ENCODE measurements at regions not wholly inside any gene's neighbourhood (a gene's known extent, or its start where the extent isn't known, plus 50 kb on each side); places are given as distances from the start of the nearest gene placed in this dataset.

DNA sequence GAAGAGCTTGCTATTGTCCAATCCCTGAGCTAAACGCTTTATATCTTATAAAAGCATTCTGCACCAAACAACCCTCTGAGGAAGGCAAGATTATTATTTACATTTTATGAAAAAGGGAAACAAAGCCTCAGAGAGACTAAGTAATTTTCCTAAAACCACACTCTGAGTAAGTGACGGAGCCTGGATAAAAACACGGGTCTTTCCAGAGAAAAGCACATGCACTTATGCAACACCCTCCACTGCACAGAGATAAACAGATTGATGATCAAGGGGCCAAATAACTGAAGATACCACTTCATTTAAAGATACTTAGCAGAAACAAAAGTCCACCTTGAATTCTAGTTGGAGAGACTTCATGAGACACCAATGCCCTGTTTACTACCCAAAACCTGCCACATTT is 214.7 kb upstream of the PDE10A start:
- TF ChIP-seq, protein P1, sequence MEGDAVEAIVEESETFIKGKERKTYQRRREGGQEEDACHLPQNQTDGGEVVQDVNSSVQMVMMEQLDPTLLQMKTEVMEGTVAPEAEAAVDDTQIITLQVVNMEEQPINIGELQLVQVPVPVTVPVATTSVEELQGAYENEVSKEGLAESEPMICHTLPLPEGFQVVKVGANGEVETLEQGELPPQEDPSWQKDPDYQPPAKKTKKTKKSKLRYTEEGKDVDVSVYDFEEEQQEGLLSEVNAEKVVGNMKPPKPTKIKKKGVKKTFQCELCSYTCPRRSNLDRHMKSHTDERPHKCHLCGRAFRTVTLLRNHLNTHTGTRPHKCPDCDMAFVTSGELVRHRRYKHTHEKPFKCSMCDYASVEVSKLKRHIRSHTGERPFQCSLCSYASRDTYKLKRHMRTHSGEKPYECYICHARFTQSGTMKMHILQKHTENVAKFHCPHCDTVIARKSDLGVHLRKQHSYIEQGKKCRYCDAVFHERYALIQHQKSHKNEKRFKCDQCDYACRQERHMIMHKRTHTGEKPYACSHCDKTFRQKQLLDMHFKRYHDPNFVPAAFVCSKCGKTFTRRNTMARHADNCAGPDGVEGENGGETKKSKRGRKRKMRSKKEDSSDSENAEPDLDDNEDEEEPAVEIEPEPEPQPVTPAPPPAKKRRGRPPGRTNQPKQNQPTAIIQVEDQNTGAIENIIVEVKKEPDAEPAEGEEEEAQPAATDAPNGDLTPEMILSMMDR (IDR thresholded peaks at IDR 0.05; ENCODE audit: low read depth, low read length), result no peak

DNA sequence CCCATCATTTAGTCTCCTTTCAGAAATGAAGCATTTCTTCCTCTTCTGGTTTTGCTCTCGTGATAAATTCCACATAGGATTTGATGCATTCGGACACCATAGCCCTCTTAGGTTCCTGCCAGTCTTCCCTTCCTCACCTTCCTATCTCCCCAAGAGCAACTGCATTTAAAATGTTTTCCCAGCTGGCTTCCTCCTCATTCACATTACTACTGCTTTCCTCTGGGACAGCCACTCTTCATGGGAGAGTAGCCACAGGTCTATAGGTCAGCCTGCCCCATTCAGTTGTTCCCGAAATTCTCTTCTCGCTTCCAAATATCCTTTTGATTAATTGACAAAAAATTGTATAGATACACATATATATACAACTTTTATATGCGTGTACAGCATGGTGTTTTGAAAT is 214.2 kb upstream of the PDE10A start:
- TF ChIP-seq, protein P1 (IDR thresholded peaks at IDR 0.05; ENCODE audit: low read depth, low read length), result no peak
- no peak overlapping the region for H3K4me3 ChIP-seq (ENCODE audit: low read depth, low read length)

More for the DNA sequence above, 214.7 kb upstream of the PDE10A start:
- no peak overlapping the region for H3K4me3 ChIP-seq (ENCODE audit: low read depth, low read length)

DNA sequence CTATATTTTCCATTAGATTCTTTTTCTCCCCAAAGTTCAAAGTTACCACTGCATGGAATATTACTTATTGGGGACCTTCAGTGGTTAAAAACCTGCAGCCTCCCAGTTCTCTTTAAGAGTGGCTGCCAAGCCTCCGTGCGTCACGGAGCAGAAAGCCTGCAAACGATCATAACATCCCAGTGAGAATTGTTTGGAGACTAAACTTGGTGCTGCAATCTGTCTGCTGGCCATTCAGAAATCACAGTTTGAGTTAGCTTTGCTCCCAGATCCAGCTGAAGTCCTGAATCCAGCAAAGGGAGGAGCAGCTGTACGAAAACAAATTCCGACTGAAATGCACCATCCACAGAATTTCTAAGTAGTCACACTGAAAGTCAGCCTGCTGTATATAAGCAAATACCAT is 213.5 kb upstream of the PDE10A start:
- TF ChIP-seq, protein P1 (IDR thresholded peaks at IDR 0.05; ENCODE audit: low read depth, low read length), result no peak
- H3K4me3 ChIP-seq (ENCODE audit: low read depth, low read length), result no peak overlapping the region

DNA sequence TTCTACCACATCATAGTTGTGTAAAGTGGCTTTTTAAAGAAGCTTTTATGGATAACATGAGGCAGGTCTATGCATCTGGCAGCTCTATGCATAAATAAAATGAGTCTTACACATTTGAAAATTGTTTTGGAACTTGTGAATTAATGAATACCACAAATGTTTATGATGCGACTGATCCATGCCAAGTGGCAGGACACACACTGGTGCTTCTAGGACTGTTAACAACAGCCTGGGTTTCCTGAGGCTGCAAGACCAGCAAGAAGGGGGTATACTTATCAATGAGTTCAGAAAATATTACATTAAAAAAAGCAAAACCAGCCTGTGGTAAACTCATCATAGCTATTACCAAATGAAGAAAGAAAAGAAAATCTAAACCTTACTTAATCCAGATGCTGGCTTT is 212.9 kb upstream of the PDE10A start:
- no peak overlapping the region for H3K4me3 ChIP-seq (ENCODE audit: low read depth, low read length)
- TF ChIP-seq, protein P1 (IDR thresholded peaks at IDR 0.05; ENCODE audit: low read depth, low read length), result no peak

DNA sequence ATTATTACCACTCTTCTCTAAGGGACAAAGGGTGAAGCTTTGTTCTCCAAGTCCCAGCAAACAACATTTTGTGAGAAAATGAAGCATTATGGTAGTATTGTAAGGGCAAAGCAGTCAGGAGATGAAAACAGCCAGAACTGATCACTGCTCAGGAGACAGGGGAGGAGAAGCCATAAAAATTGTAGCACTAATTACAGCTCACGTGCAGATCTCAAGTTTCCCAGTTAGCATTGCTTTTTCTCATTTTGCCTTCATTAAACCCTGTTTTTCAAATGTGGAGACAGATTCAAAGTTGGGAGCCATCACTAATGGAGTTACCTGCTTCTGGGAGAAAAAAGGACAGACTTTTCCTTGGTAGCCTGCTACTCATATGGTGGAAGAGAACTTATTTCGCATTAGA is 210.9 kb upstream of the PDE10A start:
- TF ChIP-seq, protein P1 (IDR thresholded peaks at IDR 0.05; ENCODE audit: low read depth, low read length), result no peak
- H3K4me3 ChIP-seq (ENCODE audit: low read depth, low read length), result no peak overlapping the region

DNA sequence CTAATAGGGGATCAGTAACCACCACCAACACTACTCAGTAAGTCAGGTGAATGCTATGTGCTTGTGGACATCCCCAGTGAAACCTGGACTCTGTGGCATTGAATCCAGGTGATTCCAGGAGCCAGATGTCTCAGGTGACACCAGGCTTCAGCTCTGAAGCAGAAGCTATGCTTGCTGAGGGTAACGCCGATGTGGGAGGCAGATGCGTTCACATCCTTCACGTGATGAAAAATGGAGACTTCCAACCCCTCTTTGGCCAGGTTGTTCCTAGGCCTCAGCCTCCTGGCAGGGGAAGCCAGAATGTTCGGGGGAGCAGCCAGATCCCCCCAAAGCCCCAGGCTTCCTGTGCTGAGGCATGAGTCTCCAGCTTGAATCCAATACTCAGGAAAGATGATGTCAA is 209.8 kb upstream of the PDE10A start:
- TF ChIP-seq, protein P1 (IDR thresholded peaks at IDR 0.05; ENCODE audit: low read depth, low read length), result no peak
- H3K4me3 ChIP-seq (ENCODE audit: low read depth, low read length), result no peak overlapping the region

DNA sequence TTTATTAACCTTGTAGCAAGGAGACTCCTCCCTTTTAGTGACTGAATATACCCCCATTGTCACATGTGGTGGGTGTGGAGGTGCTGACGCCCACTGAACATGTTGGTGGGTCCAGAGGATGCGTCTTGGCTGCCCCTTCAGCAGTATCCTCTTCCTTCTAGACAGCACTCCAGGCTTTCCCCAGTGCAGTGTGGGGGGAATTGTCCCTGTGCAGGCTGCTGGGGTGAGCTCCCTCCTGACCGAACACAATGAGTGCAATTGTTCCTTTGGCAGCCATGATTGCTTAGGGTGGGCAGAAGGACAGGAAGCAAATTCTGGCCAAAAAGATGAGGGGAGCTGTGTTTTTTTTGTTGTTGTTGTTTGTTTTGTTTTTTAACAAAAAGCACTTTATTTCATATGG is 209.3 kb upstream of the PDE10A start:
- TF ChIP-seq, protein P1 (IDR thresholded peaks at IDR 0.05; ENCODE audit: low read depth, low read length), result no peak
- H3K4me3 ChIP-seq (ENCODE audit: low read depth, low read length), result no peak overlapping the region

All from WI38 (cell line).